Fibroblast of pulmonary artery (primary cell): ENCODE measurements at regions not wholly inside any gene's neighbourhood (a gene's known extent, or its start where the extent isn't known, plus 50 kb on each side); places are given as distances from the start of the nearest gene placed in this dataset.

Source experiments
- DNase-seq: peaks from one replicate; pipeline ENCODE4 v3.0.0-alpha.2; 2010; ENCODE audit warnings: low read depth
- H3K4me3 ChIP-seq: replicated peaks from 2 replicates; pipeline ENCODE4 v1.5.1; 2011; ENCODE audit warnings: low read depth, mild to moderate bottlenecking, control low read depth, low read length, moderate library complexity
- TF ChIP-seq, protein P1 (sequence below): IDR thresholded peaks from 2 replicates; pipeline ENCODE4 v1.5.1; 2011; ENCODE audit warnings: mild to moderate bottlenecking, control low read depth, low read length, inconsistent platforms; ENCODE audit errors: missing control alignments

GRCh38 chr17:5873781-5874180 lies 196.4 kb upstream of the WSCD1 start:
- no peak for DNase-seq
- TF ChIP-seq, protein P1, sequence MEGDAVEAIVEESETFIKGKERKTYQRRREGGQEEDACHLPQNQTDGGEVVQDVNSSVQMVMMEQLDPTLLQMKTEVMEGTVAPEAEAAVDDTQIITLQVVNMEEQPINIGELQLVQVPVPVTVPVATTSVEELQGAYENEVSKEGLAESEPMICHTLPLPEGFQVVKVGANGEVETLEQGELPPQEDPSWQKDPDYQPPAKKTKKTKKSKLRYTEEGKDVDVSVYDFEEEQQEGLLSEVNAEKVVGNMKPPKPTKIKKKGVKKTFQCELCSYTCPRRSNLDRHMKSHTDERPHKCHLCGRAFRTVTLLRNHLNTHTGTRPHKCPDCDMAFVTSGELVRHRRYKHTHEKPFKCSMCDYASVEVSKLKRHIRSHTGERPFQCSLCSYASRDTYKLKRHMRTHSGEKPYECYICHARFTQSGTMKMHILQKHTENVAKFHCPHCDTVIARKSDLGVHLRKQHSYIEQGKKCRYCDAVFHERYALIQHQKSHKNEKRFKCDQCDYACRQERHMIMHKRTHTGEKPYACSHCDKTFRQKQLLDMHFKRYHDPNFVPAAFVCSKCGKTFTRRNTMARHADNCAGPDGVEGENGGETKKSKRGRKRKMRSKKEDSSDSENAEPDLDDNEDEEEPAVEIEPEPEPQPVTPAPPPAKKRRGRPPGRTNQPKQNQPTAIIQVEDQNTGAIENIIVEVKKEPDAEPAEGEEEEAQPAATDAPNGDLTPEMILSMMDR: no peak
- no peak overlapping the region for H3K4me3 ChIP-seq

DNA sequence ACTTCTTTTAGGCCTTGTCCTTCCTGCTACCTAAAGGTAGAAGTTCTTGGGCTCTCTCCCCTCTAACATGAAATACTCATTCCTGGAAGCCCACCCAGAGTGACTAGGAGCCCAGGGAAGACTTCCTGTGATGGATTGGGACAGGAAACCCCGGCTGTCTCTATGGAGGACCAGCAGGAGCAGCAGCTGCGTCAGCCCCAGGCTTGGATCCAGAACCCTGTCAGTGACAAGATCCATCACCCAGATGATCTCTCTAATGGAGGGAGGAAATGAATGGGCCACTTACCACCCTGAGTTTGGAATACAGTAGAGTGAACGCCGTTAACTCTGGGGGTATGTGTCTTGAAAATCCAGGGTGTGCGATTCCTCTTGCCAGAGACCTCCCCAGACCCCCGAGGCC lies 195.7 kb upstream of the WSCD1 start:
- TF ChIP-seq, protein P1: no peak

DNA sequence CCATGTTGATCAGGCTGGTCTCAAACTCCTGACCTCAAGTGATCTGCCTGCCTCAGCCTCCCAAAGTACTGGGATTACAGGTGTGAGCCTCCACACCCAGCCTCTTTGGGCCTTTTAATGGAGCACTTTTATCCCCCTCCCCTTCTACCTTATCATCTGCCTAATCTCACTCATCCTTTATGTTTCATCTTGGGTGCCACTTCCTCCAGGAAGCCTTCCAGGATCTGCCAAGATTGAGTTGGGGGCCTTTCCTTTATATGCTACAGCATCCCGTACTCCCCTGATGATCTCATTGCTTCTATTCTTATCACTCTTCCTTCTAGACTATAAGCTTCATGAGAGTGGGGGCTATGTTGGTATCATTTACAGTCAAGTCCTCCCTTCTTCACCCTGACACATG lies 192.8 kb upstream of the WSCD1 start:
- TF ChIP-seq, protein P1: no peak
- no peak overlapping the region for H3K4me3 ChIP-seq
- no peak for DNase-seq

More for the DNA sequence above, 195.7 kb upstream of the WSCD1 start:
- no peak overlapping the region for H3K4me3 ChIP-seq
- no peak for DNase-seq

DNA sequence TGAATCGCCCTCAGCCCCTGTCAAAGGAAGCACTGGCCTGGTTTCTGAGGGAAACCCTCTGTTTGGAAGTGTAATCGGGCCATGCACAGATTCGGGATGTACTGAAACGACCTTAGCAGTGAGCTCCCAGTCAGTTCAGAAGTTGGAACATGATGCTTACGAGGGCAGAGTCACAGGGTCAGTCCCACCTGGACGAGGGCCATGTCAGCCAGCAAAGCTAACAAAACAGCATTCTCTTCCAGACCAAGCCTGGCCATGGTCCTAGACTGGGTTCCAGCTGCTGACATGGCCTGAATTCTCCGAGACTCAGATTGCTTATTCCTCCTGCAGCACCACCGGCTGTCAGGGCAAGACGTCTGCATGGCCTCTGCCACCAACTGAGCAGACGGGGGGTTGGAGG lies 192.2 kb upstream of the WSCD1 start:
- no peak overlapping the region for H3K4me3 ChIP-seq
- DNase-seq: no peak
- TF ChIP-seq, protein P1: no peak

DNA sequence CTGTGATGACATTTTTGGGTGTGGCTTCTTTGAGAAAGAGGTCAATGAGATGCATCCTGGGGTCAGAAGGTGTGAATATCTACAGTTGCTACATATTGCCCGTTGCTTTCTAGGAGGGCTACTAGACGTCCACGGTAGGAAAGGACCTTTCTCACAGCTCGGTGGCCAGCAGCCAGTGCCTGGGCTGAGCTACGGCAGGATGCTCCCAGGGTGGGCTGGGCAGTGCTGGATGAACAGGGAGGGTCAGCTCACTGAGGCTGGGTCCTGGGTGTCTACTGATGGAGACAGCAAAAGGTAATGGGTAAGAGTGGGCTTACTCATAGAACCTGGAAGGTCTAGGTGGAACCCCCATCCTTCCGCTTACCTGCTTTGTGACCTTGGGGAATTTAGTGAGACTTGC lies 188.3 kb upstream of the WSCD1 start:
- DNase-seq: no peak
- TF ChIP-seq, protein P1: no peak
- no peak overlapping the region for H3K4me3 ChIP-seq

GRCh38 chr17:5883775-5884665 lies 186.2 kb upstream of the WSCD1 start:
- no peak for DNase-seq
- TF ChIP-seq, protein P1: no peak
- no peak overlapping the region for H3K4me3 ChIP-seq

DNA sequence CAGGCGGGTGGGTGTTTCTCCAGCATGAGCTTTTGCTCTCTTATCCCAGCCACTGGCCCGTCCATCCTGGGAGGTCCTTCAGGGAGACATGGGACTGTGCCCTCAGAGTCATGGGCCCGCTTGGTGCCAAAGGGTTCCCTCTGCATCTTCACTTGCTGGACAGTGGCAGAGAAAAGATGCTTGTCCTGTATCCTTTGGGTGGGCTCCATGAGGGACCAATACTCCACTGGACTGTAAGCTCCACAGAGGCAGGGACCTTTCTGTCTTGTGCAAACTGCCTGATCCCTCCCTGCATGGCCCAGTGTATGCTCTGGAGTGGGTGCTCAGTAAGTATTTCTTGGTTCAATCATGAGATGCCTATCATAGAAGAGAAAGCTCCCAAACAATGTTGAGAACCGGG lies 184.8 kb upstream of the WSCD1 start:
- TF ChIP-seq, protein P1: no peak
- DNase-seq: no peak
- no peak overlapping the region for H3K4me3 ChIP-seq
